DND-41 (cell line): ENCODE measurements at regions not wholly inside any gene's neighbourhood (a gene's known extent, or its start where the extent isn't known, plus 50 kb on each side); places are given as distances from the start of the nearest gene placed in this dataset.

ENCODE experiments used
- ATAC-seq: fragments of 200-7000 bp; cut with Tn5 transposase; 3 replicates; pipeline ENCODE4 v1.9.1; 2021; ENCODE audit warnings: low read depth; ENCODE audit not compliant: insufficient read depth
- DNase-seq: peaks from one replicate; pipeline ENCODE4 v3.0.0-alpha.2; 2020
- H2AFZ ChIP-seq: 2 replicates; pipeline ENCODE4 v1.6.0; 2012; ENCODE audit warnings: low read depth, low read length
- H3K27ac ChIP-seq: 2 replicates; pipeline ENCODE4 v1.5.1; 2012; ENCODE audit warnings: low read length, inconsistent platforms
- H3K27me3 ChIP-seq: fragments of 200-600 bp; sonication (generic); 2 replicates; pipeline ENCODE4 v1.6.0; 2012; ENCODE audit warnings: low read length, mild to moderate bottlenecking, inconsistent platforms; ENCODE audit not compliant: insufficient read depth, poor library complexity
- H3K36me3 ChIP-seq: 2 replicates; pipeline ENCODE4 v1.5.1; 2012; ENCODE audit warnings: low read length, inconsistent platforms; ENCODE audit not compliant: insufficient read depth
- H3K4me1 ChIP-seq: 2 replicates; pipeline ENCODE4 v1.5.1; 2012; ENCODE audit warnings: mild to moderate bottlenecking, low read length; ENCODE audit not compliant: insufficient read depth
- H3K4me2 ChIP-seq: 2 replicates; pipeline ENCODE4 v1.6.0; 2012; ENCODE audit warnings: mild to moderate bottlenecking, moderate library complexity, low read length, inconsistent platforms; ENCODE audit not compliant: insufficient read depth
- H3K4me3 ChIP-seq, 2 experiments: fragments of 200-600 bp in 1 of 2; shearing (Covaris generic) in 1 of 2; 2 replicates each; pipeline ENCODE4 v1.5.1; 2012 to 2016; ENCODE audit warnings: inconsistent platforms in 2 of 2, low read length in 2 of 2, mild to moderate bottlenecking in 2 of 2, low read depth in 1 of 2, moderate library complexity in 1 of 2
- H3K79me2 ChIP-seq: 2 replicates; pipeline ENCODE4 v1.6.0; 2012; ENCODE audit warnings: low read length, inconsistent platforms; ENCODE audit not compliant: insufficient read depth
- H3K9ac ChIP-seq: 2 replicates; pipeline ENCODE4 v1.6.0; 2012; ENCODE audit warnings: low read depth, mild to moderate bottlenecking, inconsistent platforms, low read length, moderate library complexity
- H3K9me3 ChIP-seq: 2 replicates; pipeline ENCODE4 v1.5.1; 2012; ENCODE audit warnings: low read length, moderate library complexity, mild to moderate bottlenecking, inconsistent platforms; ENCODE audit not compliant: insufficient read depth, severe bottlenecking
- H4K20me1 ChIP-seq: 2 replicates; pipeline ENCODE4 v1.6.0; 2012; ENCODE audit warnings: low read length; ENCODE audit not compliant: insufficient read depth
- EZH2 ChIP-seq: IDR thresholded peaks from 3 replicates; pipeline ENCODE4 v1.6.1; 2012; ENCODE audit warnings: borderline replicate concordance, low read depth, mild to moderate bottlenecking, moderate library complexity, low read length, inconsistent platforms; ENCODE audit not compliant: severe bottlenecking
- TF ChIP-seq, protein P1 (sequence below): IDR thresholded peaks from 2 replicates; pipeline ENCODE4 v1.5.1; 2012; ENCODE audit warnings: borderline replicate concordance, low read length, moderate library complexity, mild to moderate bottlenecking; ENCODE audit not compliant: poor library complexity, severe bottlenecking; ENCODE audit errors: extremely low read depth

DNA sequence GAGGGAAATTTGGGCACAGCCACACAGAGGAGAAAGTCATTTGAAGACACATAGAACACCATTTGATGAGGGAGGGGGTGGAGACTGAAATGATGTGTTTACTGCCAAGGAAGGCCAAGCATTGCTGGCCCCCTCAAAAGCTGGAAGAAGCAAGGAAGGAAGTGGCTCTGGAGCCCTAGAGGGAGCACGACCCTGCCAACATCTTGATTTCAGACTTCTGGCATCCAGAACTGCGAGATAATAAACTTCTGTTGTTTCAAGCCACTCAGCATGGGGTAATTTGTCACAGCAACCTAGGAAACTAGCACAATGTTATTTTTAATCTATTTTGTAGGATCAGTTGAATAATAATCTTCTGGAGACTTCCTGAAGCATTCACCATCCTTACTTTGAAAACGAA is 314.8 kb upstream of the GOT2 start:
- no peaks in the 10 kb centered on the region for H3K36me3 ChIP-seq
- no peak overlapping the region for H2AFZ ChIP-seq
- no peak for TF ChIP-seq EZH2
- TF ChIP-seq, protein P1, sequence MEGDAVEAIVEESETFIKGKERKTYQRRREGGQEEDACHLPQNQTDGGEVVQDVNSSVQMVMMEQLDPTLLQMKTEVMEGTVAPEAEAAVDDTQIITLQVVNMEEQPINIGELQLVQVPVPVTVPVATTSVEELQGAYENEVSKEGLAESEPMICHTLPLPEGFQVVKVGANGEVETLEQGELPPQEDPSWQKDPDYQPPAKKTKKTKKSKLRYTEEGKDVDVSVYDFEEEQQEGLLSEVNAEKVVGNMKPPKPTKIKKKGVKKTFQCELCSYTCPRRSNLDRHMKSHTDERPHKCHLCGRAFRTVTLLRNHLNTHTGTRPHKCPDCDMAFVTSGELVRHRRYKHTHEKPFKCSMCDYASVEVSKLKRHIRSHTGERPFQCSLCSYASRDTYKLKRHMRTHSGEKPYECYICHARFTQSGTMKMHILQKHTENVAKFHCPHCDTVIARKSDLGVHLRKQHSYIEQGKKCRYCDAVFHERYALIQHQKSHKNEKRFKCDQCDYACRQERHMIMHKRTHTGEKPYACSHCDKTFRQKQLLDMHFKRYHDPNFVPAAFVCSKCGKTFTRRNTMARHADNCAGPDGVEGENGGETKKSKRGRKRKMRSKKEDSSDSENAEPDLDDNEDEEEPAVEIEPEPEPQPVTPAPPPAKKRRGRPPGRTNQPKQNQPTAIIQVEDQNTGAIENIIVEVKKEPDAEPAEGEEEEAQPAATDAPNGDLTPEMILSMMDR = no peak
- no peaks in the 10 kb centered on the region for H3K9me3 ChIP-seq
- no peak overlapping the region for H3K9ac ChIP-seq
- H3K4me1 ChIP-seq = no peaks in the 10 kb centered on the region
- DNase-seq = no peak
- no peak overlapping the region for H3K4me3 ChIP-seq
- no peak overlapping the region for H3K27ac ChIP-seq
- no peaks in the 10 kb centered on the region for H3K79me2 ChIP-seq
- no peak overlapping the region for H3K4me2 ChIP-seq
- H4K20me1 ChIP-seq = no peaks in the 10 kb centered on the region
- no peaks in the 10 kb centered on the region for H3K27me3 ChIP-seq
- ATAC-seq = no peak

DNA sequence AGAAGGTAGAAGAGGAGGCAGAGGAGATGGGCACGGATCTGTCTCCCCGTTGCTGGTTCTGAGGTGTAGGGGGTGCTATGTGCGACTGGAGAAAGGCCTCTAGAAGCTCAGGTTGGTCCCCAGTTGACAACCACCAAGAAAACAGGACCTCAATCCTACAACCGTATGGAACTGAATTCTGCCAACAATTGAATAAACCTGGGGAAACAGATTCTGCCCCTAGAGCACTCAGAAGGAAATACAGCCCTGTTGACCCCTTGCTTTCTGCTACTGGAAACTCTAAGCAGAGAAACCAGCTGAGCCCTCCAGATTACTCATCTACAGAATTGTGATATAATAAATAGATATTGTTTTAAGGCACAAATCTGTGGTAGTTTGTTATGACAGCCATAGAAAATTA is 313.0 kb upstream of the GOT2 start:
- Histone ChIP-seq H3K79me2 (no peaks in the 10 kb centered on the region), H3K4me1 (no peaks in the 10 kb centered on the region), H3K27ac (no peak overlapping the region), H2AFZ (no peak overlapping the region), H3K27me3 (no peaks in the 10 kb centered on the region), H3K9me3 (no peaks in the 10 kb centered on the region), H4K20me1 (no peaks in the 10 kb centered on the region), H3K4me2 (no peak overlapping the region), H3K4me3 (no peak overlapping the region), H3K36me3 (no peaks in the 10 kb centered on the region), H3K9ac (no peak overlapping the region)
- no peak for DNase-seq
- no peak for TF ChIP-seq EZH2
- TF ChIP-seq, protein P1 = peak; percentile 40
- no peak for ATAC-seq

DNA sequence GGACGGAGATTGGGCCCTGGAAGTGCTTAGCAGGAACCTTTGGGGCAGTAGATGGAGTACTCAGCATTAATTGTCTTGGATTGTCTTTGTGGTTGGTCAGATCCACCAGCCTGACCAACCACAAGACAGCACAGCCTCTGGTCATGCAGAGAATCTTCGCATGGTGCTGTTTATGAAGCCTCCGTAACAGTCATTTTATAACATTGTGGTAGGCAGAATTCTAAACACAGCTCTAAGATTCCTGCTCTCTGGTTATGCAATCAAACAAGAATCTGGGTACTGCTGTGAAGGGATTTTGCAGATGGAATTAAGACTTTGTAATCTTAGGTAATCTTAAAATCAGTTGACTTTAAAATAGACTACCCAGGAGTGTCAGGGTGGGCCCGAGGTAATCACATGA is 312.2 kb upstream of the GOT2 start:
- H3K27me3 ChIP-seq = no peaks in the 10 kb centered on the region
- no peak overlapping the region for H3K27ac ChIP-seq
- no peak overlapping the region for H3K4me2 ChIP-seq
- no peaks in the 10 kb centered on the region for H3K9me3 ChIP-seq
- ATAC-seq (no peak), DNase-seq (no peak)
- no peak overlapping the region for H2AFZ ChIP-seq
- H4K20me1 ChIP-seq = no peaks in the 10 kb centered on the region
- H3K4me1 ChIP-seq = no peaks in the 10 kb centered on the region
- H3K36me3 ChIP-seq = no peaks in the 10 kb centered on the region
- H3K79me2 ChIP-seq = no peaks in the 10 kb centered on the region
- no peak overlapping the region for H3K4me3 ChIP-seq
- H3K9ac ChIP-seq = no peak overlapping the region
- TF ChIP-seq, protein P1 = no peak
- no peak for TF ChIP-seq EZH2

GRCh38 chr16:59045501-59045900 is 311.4 kb upstream of the GOT2 start:
- ATAC-seq = no peak
- Histone ChIP-seq H4K20me1 (no peaks in the 10 kb centered on the region), H3K4me2 (no peak overlapping the region), H3K4me1 (no peaks in the 10 kb centered on the region), H3K27ac (no peak overlapping the region), H3K79me2 (no peaks in the 10 kb centered on the region), H3K36me3 (no peaks in the 10 kb centered on the region), H3K9me3 (no peaks in the 10 kb centered on the region), H2AFZ (no peak overlapping the region), H3K27me3 (no peaks in the 10 kb centered on the region), H3K4me3 (no peak overlapping the region), H3K9ac (no peak overlapping the region)
- no peak for DNase-seq
- TF ChIP-seq EZH2 = no peak
- TF ChIP-seq, protein P1 = no peak
